Immature natural killer cell (primary cell): ENCODE measurements at regions not wholly inside any gene's neighbourhood (a gene's known extent, or its start where the extent isn't known, plus 50 kb on each side); places are given as distances from the start of the nearest gene placed in this dataset.

ENCODE experiments used
- DNase-seq, 3 donors: peaks; one replicate each; pipeline ENCODE4 v3.0.0; 2022; ENCODE audit warnings: mixed read lengths in 1 of 3
- H3K27ac Mint-ChIP-seq, 6 donors: one replicate each; pipeline ENCODE4 v1.8.0; 2020; ENCODE audit warnings: mixed read lengths in 6 of 6, mild to moderate bottlenecking in 5 of 6, inconsistent platforms in 4 of 6, moderate library complexity in 3 of 6
- H3K27me3 Mint-ChIP-seq, 3 donors: one replicate each; pipeline ENCODE4 v1.8.0; 2020 to 2021; ENCODE audit warnings: low read depth in 3 of 3, mild to moderate bottlenecking in 3 of 3, mixed read lengths in 3 of 3, moderate library complexity in 3 of 3, inconsistent platforms in 1 of 3
- H3K36me3 Mint-ChIP-seq, 3 donors: one replicate each; pipeline ENCODE4 v1.8.0; 2020; ENCODE audit warnings: mixed read lengths in 3 of 3, inconsistent platforms in 2 of 3, mild to moderate bottlenecking in 2 of 3
- H3K4me1 Mint-ChIP-seq, 2 donors: one replicate each; pipeline ENCODE4 v1.8.0; 2020; ENCODE audit warnings: inconsistent platforms in 2 of 2, mild to moderate bottlenecking in 2 of 2, mixed read lengths in 2 of 2, moderate library complexity in 1 of 2
- H3K4me3 Mint-ChIP-seq, 5 donors: one replicate each; pipeline ENCODE4 v1.8.0; 2020; ENCODE audit warnings: mild to moderate bottlenecking in 5 of 5, mixed read lengths in 5 of 5, inconsistent platforms in 3 of 5, moderate library complexity in 3 of 5
- H3K9me3 Mint-ChIP-seq, 6 donors: one replicate each; pipeline ENCODE4 v1.8.0; 2020; ENCODE audit warnings: mild to moderate bottlenecking in 6 of 6, mixed read lengths in 6 of 6, inconsistent platforms in 4 of 6, moderate library complexity in 3 of 6

GRCh38 chr3:157672061-157672460 is 168.8 kb upstream of the VEPH1 start:
- no peaks in the 10 kb centered on the region for H3K4me1 Mint-ChIP-seq
- no peak for DNase-seq

DNA sequence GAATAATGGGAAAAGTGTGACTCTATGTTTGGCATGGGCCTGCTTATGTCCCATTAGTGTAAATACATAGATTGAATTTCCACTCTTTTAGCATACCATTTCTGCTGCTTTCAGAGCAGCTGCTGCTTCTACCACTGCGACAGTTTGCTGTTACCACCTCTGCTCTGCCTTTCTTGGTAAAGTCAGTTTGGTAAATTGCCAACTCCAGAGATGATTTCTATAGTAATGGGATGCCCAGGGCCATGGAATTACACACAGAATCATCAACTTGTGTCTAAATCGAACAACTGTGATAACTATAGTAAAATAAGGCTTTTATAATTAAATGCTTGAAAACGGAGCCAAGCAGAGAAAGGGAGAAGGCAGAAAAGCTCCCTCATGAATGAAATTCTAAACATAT is 168.4 kb upstream of the VEPH1 start:
- peaks cover 0 to 1% (median 0%) of the 10 kb centered on the region in 3 donors for H3K27me3 Mint-ChIP-seq
- no peak overlapping the region for H3K4me3 Mint-ChIP-seq
- H3K4me1 Mint-ChIP-seq: no peaks in the 10 kb centered on the region
- peaks cover 0 to 9% (median 3%) of the 10 kb centered on the region in 6 donors for H3K9me3 Mint-ChIP-seq
- DNase-seq: no peak
- H3K36me3 Mint-ChIP-seq: no peaks in the 10 kb centered on the region
- no peak overlapping the region for H3K27ac Mint-ChIP-seq

More at GRCh38 chr3:157672061-157672460, 168.8 kb upstream of the VEPH1 start:
- Mint-ChIP-seq H3K27ac (no peak overlapping the region), H3K4me3 (no peak overlapping the region), H3K9me3 (peaks cover 0 to 9% (median 3%) of the 10 kb centered on the region in 6 donors), H3K27me3 (peaks cover 0 to 1% (median 0%) of the 10 kb centered on the region in 3 donors), H3K36me3 (no peaks in the 10 kb centered on the region)

DNA sequence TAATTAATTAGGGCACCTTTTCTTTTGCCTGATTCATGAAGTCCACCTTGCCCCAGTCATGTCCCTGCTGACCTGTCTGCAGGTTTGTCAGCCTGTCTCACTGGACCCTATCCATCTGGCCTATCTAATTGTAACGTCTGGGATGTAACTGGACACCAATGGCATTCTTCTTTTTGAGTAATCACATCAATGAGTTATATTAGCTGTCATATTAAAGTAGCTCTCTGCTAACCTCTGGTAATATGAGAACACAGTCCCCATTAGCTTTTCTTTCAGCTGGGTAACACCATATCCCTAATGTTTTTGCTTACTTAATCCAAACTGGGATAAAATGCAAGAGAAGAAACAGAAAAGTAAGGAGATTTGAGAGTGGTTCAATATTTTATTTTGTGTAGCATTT is 166.2 kb upstream of the VEPH1 start:
- Mint-ChIP-seq H3K4me3 (no peak overlapping the region), H3K27ac (no peak overlapping the region), H3K36me3 (no peaks in the 10 kb centered on the region), H3K9me3 (peaks cover 0 to 6% (median 1%) of the 10 kb centered on the region in 6 donors), H3K27me3 (peaks cover 0 to 2% (median 0%) of the 10 kb centered on the region in 3 donors), H3K4me1 (no peaks in the 10 kb centered on the region)
- no peak for DNase-seq

- Mint-ChIP-seq H3K9me3 (peaks cover 0 to 4% (median 0%) of the 10 kb centered on the region in 6 donors), H3K4me1 (no peaks in the 10 kb centered on the region), H3K4me3 (no peak overlapping the region), H3K27me3 (peaks cover 0 to 2% (median 2%) of the 10 kb centered on the region in 3 donors), H3K36me3 (no peaks in the 10 kb centered on the region), H3K27ac (no peak overlapping the region)
- no peak for DNase-seq
Observed at GRCh38 chr3:157667493-157667892, 164.3 kb upstream of the VEPH1 start.

- no peaks in the 10 kb centered on the region for H3K9me3 Mint-ChIP-seq
- H3K4me3 Mint-ChIP-seq: no peak overlapping the region
- no peaks in the 10 kb centered on the region for H3K4me1 Mint-ChIP-seq
- H3K36me3 Mint-ChIP-seq: no peaks in the 10 kb centered on the region
- no peak overlapping the region for H3K27ac Mint-ChIP-seq
- DNase-seq: no peak
- H3K27me3 Mint-ChIP-seq: peaks cover 0 to 2% (median 2%) of the 10 kb centered on the region in 3 donors
Observed at GRCh38 chr3:157662171-157662570, 159.0 kb upstream of the VEPH1 start.

GRCh38 chr3:157660847-157661246 is 157.6 kb upstream of the VEPH1 start:
- H3K4me1 Mint-ChIP-seq: no peaks in the 10 kb centered on the region
- peaks cover 0 to 2% (median 0%) of the 10 kb centered on the region in 3 donors for H3K27me3 Mint-ChIP-seq
- H3K27ac Mint-ChIP-seq: no peak overlapping the region
- no peaks in the 10 kb centered on the region for H3K9me3 Mint-ChIP-seq
- DNase-seq: no peak
- H3K4me3 Mint-ChIP-seq: no peak overlapping the region
- H3K36me3 Mint-ChIP-seq: no peaks in the 10 kb centered on the region

- H3K36me3 Mint-ChIP-seq: no peaks in the 10 kb centered on the region
- DNase-seq: no peak
- no peak overlapping the region for H3K4me3 Mint-ChIP-seq
- H3K27ac Mint-ChIP-seq: no peak overlapping the region
- H3K4me1 Mint-ChIP-seq: no peaks in the 10 kb centered on the region
- peaks cover 0 to 9% (median 0%) of the 10 kb centered on the region in 6 donors for H3K9me3 Mint-ChIP-seq
- peaks cover 0 to 4% (median 3%) of the 10 kb centered on the region in 3 donors for H3K27me3 Mint-ChIP-seq
Observed at GRCh38 chr3:157652366-157652765, 149.2 kb upstream of the VEPH1 start.

DNA sequence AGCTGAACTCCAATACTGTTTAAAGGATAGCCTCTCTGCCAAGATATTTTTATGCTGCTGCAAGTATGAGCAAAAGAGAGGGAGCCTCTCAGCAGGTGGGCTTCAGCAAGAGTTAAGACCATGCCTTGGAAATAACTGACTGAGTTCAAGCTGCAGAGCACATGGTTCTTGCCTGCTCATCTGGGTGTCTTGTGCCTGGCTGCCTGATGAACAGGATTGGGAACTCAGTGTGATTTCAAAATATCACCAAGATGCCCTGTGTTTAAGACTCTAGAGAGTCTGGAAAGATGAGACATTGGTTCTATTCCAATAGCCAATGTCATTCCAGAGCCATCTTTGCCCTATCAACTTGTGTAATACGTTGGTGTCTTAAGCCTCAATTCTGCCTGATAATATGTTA is 147.5 kb upstream of the VEPH1 start:
- no peaks in the 10 kb centered on the region for H3K4me1 Mint-ChIP-seq
- no peak overlapping the region for H3K27ac Mint-ChIP-seq
- H3K27me3 Mint-ChIP-seq: peaks cover 0 to 6% (median 3%) of the 10 kb centered on the region in 3 donors
- H3K9me3 Mint-ChIP-seq: peaks cover 0 to 9% (median 0%) of the 10 kb centered on the region in 6 donors
- no peaks in the 10 kb centered on the region for H3K36me3 Mint-ChIP-seq
- no peak overlapping the region for H3K4me3 Mint-ChIP-seq
- no peak for DNase-seq

GRCh38 chr3:157650172-157650571 is 147.0 kb upstream of the VEPH1 start:
- peaks cover 0 to 9% (median 0%) of the 10 kb centered on the region in 6 donors for H3K9me3 Mint-ChIP-seq
- DNase-seq: no peak
- peaks cover 0 to 6% (median 3%) of the 10 kb centered on the region in 3 donors for H3K27me3 Mint-ChIP-seq
- no peak overlapping the region for H3K4me3 Mint-ChIP-seq
- H3K36me3 Mint-ChIP-seq: no peaks in the 10 kb centered on the region
- H3K4me1 Mint-ChIP-seq: no peaks in the 10 kb centered on the region
- H3K27ac Mint-ChIP-seq: no peak overlapping the region

- no peak for DNase-seq
- Mint-ChIP-seq H3K4me1 (no peaks in the 10 kb centered on the region), H3K9me3 (peaks cover 0 to 9% (median 0%) of the 10 kb centered on the region in 6 donors), H3K27ac (no peak overlapping the region), H3K27me3 (peaks cover 0 to 6% (median 3%) of the 10 kb centered on the region in 3 donors), H3K4me3 (no peak overlapping the region), H3K36me3 (no peaks in the 10 kb centered on the region)
Observed at GRCh38 chr3:157649511-157649910, 146.3 kb upstream of the VEPH1 start.

GRCh38 chr3:157647820-157648219 is 144.6 kb upstream of the VEPH1 start:
- Mint-ChIP-seq H3K27me3 (peaks cover 0 to 6% (median 3%) of the 10 kb centered on the region in 3 donors), H3K36me3 (no peaks in the 10 kb centered on the region), H3K4me3 (no peak overlapping the region), H3K4me1 (no peaks in the 10 kb centered on the region), H3K9me3 (peaks cover 0 to 21% (median 0%) of the 10 kb centered on the region in 6 donors), H3K27ac (no peak overlapping the region)
- no peak for DNase-seq

GRCh38 chr3:157639756-157640426 is 136.7 kb upstream of the VEPH1 start:
- H3K27me3 Mint-ChIP-seq: peaks cover 3 to 5% (median 4%) of the 10 kb centered on the region in 3 donors
- no peaks in the 10 kb centered on the region for H3K36me3 Mint-ChIP-seq
- no peaks in the 10 kb centered on the region for H3K4me1 Mint-ChIP-seq
- no peak for DNase-seq
- H3K27ac Mint-ChIP-seq: no peak overlapping the region
- peaks cover 2 to 21% (median 9%) of the 10 kb centered on the region in 6 donors for H3K9me3 Mint-ChIP-seq
- no peak overlapping the region for H3K4me3 Mint-ChIP-seq

GRCh38 chr3:157637866-157638265 is 134.7 kb upstream of the VEPH1 start:
- peaks cover 2 to 21% (median 6%) of the 10 kb centered on the region in 6 donors for H3K9me3 Mint-ChIP-seq
- H3K36me3 Mint-ChIP-seq: no peaks in the 10 kb centered on the region
- H3K27ac Mint-ChIP-seq: no peak overlapping the region
- no peaks in the 10 kb centered on the region for H3K4me1 Mint-ChIP-seq
- DNase-seq: no peak
- no peak overlapping the region for H3K4me3 Mint-ChIP-seq
- peaks cover 3 to 7% (median 5%) of the 10 kb centered on the region in 3 donors for H3K27me3 Mint-ChIP-seq

DNA sequence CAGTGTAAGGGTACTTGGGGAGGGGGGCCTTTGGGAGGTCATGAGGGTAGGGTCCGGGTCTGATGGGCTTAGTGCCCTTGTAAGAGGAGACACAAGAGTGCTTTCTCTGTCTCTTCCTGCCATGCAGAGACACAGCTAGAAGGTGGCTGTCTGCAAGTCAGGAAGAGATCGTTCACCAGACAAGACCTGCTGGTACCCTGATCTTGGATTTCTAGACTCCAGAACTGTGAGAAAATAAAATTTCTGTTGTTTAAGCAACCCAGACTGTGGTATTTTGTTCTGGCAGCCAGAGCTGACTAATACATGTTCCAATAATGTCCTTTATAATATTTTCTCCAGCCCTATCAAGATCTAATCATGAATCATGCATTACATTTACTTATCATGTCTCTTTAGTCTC is 130.0 kb upstream of the VEPH1 start:
- H3K27me3 Mint-ChIP-seq: peaks cover 6 to 13% (median 9%) of the 10 kb centered on the region in 3 donors
- no peak overlapping the region for H3K27ac Mint-ChIP-seq
- no peak for DNase-seq
- H3K36me3 Mint-ChIP-seq: no peaks in the 10 kb centered on the region
- H3K4me1 Mint-ChIP-seq: no peaks in the 10 kb centered on the region
- H3K4me3 Mint-ChIP-seq: no peak overlapping the region
- H3K9me3 Mint-ChIP-seq: peaks cover 2 to 21% (median 6%) of the 10 kb centered on the region in 6 donors

GRCh38 chr3:157632075-157632474 is 128.9 kb upstream of the VEPH1 start:
- Mint-ChIP-seq H3K9me3 (peaks cover 0 to 16% (median 3%) of the 10 kb centered on the region in 6 donors), H3K27ac (no peak overlapping the region), H3K27me3 (peaks cover 5 to 13% (median 7%) of the 10 kb centered on the region in 3 donors), H3K4me3 (no peak overlapping the region), H3K4me1 (no peaks in the 10 kb centered on the region), H3K36me3 (no peaks in the 10 kb centered on the region)
- DNase-seq: no peak
